ENCODE measurements at regions not wholly inside any gene's neighbourhood (a gene's known extent, or its start where the extent isn't known, plus 50 kb on each side); places are given as distances from the start of the nearest gene placed in this dataset.

DNA sequence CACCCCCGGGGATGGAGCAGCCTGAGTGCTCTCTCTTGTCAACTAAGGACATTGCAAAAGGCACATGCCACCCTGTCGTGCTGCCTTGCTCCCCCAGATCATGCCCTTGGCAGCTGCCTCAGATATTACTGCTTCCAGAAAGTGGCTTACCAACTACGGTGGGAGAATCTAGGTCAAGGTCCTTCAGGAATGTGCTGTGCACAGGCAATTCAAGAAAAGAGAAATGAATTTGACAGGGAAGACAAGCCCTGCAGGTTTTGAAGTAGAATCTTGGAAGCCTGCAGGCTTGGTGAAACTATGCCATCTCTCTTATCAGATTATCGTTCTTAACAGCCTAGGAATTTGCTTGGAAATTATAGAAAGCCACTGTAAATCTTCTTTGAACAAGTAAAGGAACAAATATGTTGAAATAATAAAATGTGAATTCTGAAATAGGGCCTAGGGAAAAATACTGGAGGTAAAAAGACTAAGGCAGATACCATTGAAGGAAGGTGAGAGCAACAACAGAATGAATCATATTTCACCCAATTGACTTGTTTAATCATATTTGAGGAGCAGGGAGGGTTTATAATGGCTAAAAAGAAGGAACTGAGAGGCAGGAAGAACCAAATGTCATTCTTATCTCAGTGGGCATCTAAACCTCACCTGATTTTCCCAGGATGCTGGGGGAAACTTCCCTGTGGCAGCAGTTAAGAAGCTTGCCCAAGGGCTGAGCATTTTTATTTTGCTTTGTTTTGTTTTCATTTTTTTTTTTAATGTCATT lies 94.0 kb upstream of the GLS start:
- no peak for TF ChIP-seq POLR2A (IDR thresholded peaks at IDR 0.05)
- TF ChIP-seq EP300 (IDR thresholded peaks at IDR 0.05; ENCODE audit: low read depth): no peak
- TF ChIP-seq, protein P1, sequence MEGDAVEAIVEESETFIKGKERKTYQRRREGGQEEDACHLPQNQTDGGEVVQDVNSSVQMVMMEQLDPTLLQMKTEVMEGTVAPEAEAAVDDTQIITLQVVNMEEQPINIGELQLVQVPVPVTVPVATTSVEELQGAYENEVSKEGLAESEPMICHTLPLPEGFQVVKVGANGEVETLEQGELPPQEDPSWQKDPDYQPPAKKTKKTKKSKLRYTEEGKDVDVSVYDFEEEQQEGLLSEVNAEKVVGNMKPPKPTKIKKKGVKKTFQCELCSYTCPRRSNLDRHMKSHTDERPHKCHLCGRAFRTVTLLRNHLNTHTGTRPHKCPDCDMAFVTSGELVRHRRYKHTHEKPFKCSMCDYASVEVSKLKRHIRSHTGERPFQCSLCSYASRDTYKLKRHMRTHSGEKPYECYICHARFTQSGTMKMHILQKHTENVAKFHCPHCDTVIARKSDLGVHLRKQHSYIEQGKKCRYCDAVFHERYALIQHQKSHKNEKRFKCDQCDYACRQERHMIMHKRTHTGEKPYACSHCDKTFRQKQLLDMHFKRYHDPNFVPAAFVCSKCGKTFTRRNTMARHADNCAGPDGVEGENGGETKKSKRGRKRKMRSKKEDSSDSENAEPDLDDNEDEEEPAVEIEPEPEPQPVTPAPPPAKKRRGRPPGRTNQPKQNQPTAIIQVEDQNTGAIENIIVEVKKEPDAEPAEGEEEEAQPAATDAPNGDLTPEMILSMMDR (IDR thresholded peaks at IDR 0.05): no peak

Data from transverse colon (tissue), 3 donors.